Right atrium auricular region (tissue), 2 donors: ENCODE measurements at regions not wholly inside any gene's neighbourhood (a gene's known extent, or its start where the extent isn't known, plus 50 kb on each side); places are given as distances from the start of the nearest gene placed in this dataset.

Experiments
- DNase-seq: peaks from one replicate; pipeline ENCODE4 v3.0.0-alpha.2; 2019; ENCODE audit warnings: low spot score
- H3K27ac ChIP-seq, 2 donors: fragments of 200-600 bp; sonication (generic); 1 replicate in 1 of 2; 2 replicates in 1 of 2; pipeline ENCODE4 v1.5.1; 2016 to 2019
- H3K27me3 ChIP-seq, 2 donors: fragments of 200-600 bp; sonication (generic); one replicate each; pipeline versions ENCODE4 v1.5.1 to v1.6.0; 2017 to 2019
- H3K36me3 ChIP-seq: fragments of 200-600 bp; sonication (generic); one replicate; pipeline ENCODE4 v1.5.1; 2016
- H3K4me1 ChIP-seq, 2 donors: fragments of 200-600 bp; sonication (generic); one replicate each; pipeline versions ENCODE4 v1.5.1 to v1.6.0; 2017 to 2019
- H3K4me3 ChIP-seq, 2 donors: fragments of 200-600 bp; sonication (generic); 1 replicate in 1 of 2; 2 replicates in 1 of 2; pipeline ENCODE4 v1.5.1; 2017 to 2019; ENCODE audit warnings: mild to moderate bottlenecking in 1 of 2, moderate library complexity in 1 of 2
- H3K9me3 ChIP-seq, 2 donors: fragments of 200-600 bp; sonication (generic); one replicate each; pipeline ENCODE4 v1.5.1; 2019
- CTCF ChIP-seq, 2 donors: fragments of 200-600 bp; sonication (generic); IDR thresholded peaks; one replicate each; pipeline ENCODE4 v1.5.1; 2019; ENCODE audit warnings: antibody characterized with exemption in 2 of 2

DNA sequence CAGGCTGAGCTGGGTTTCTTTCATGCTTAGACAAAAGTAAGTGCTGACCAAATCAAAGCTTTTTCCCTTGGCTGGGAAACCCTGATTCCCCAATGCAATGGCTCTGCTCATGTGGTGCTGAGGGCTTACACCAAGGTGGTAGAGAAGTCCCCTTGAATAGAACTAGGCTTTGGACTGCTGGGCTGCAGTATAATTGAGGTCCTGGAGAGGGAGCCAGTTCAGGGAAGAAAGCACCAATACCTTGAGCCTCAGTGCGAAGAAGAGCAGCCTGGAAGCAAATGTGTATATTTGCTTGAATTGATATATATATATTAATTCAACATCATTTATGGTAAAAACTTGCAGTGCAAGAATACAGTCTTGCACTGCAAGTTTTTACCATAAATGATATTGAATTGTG, 391.1 kb downstream of the RPS24 start:
- no peak for TF ChIP-seq CTCF (IDR thresholded peaks at IDR 0.05)

GRCh38 chr10:78426181-78426580, 392.5 kb downstream of the RPS24 start:
- Histone ChIP-seq H3K27me3 (no peaks in the 10 kb centered on the region), H3K27ac (no peak overlapping the region), H3K36me3 (no peaks in the 10 kb centered on the region), H3K9me3 (peaks cover 0 to 17% of the 10 kb centered on the region in 2 donors), H3K4me1 (no peaks in the 10 kb centered on the region), H3K4me3 (no peak overlapping the region)
- TF ChIP-seq CTCF (IDR thresholded peaks at IDR 0.05): no peak
- DNase-seq: no peak

More for the DNA sequence above, 391.1 kb downstream of the RPS24 start:
- Histone ChIP-seq H3K36me3 (no peaks in the 10 kb centered on the region), H3K4me3 (no peak overlapping the region), H3K9me3 (peaks cover 0 to 17% of the 10 kb centered on the region in 2 donors), H3K27me3 (no peaks in the 10 kb centered on the region), H3K4me1 (no peaks in the 10 kb centered on the region), H3K27ac (no peak overlapping the region)
- no peak for DNase-seq

GRCh38 chr10:78427497-78428031, 393.9 kb downstream of the RPS24 start:
- Histone ChIP-seq H3K27me3 (no peaks in the 10 kb centered on the region), H3K4me3 (no peak overlapping the region), H3K9me3 (peaks cover 0 to 17% of the 10 kb centered on the region in 2 donors), H3K27ac (no peak overlapping the region), H3K36me3 (no peaks in the 10 kb centered on the region), H3K4me1 (peaks cover 0 to under 1% of the 10 kb centered on the region in 2 donors)
- DNase-seq: no peak
- no peak for TF ChIP-seq CTCF (IDR thresholded peaks at IDR 0.05)

GRCh38 chr10:78428579-78428978, 394.9 kb downstream of the RPS24 start:
- Histone ChIP-seq H3K27ac (no peak overlapping the region), H3K4me1 (peaks cover 0 to 11% of the 10 kb centered on the region in 2 donors), H3K9me3 (peaks cover 0 to 17% of the 10 kb centered on the region in 2 donors), H3K4me3 (no peak overlapping the region), H3K36me3 (no peaks in the 10 kb centered on the region), H3K27me3 (no peaks in the 10 kb centered on the region)
- no peak for DNase-seq
- no peak for TF ChIP-seq CTCF (IDR thresholded peaks at IDR 0.05)

GRCh38 chr10:78429984-78430383, 396.3 kb downstream of the RPS24 start:
- peaks cover 0 to 19% of the 10 kb centered on the region in 2 donors for H3K4me1 ChIP-seq
- H3K4me3 ChIP-seq: no peak overlapping the region
- no peaks in the 10 kb centered on the region for H3K36me3 ChIP-seq
- H3K27me3 ChIP-seq: no peaks in the 10 kb centered on the region
- no peak overlapping the region for H3K27ac ChIP-seq
- TF ChIP-seq CTCF (IDR thresholded peaks at IDR 0.05): no peak
- DNase-seq: no peak
- H3K9me3 ChIP-seq: peaks cover 0 to 12% of the 10 kb centered on the region in 2 donors

- no peak for DNase-seq
- Histone ChIP-seq H3K27me3 (no peaks in the 10 kb centered on the region), H3K36me3 (no peaks in the 10 kb centered on the region), H3K27ac (peak overlapping the region; percentile 26 to 43), H3K9me3 (no peaks in the 10 kb centered on the region), H3K4me1 (peaks cover 0 to 32% of the 10 kb centered on the region in 2 donors), H3K4me3 (no peak overlapping the region)
- no peak for TF ChIP-seq CTCF (IDR thresholded peaks at IDR 0.05)
These were observed 398.9 kb downstream of the RPS24 start for GRCh38 chr10:78432583-78432982.
